ENCODE measurements at regions not wholly inside any gene's neighbourhood (a gene's known extent, or its start where the extent isn't known, plus 50 kb on each side); places are given as distances from the start of the nearest gene placed in this dataset.

DNA sequence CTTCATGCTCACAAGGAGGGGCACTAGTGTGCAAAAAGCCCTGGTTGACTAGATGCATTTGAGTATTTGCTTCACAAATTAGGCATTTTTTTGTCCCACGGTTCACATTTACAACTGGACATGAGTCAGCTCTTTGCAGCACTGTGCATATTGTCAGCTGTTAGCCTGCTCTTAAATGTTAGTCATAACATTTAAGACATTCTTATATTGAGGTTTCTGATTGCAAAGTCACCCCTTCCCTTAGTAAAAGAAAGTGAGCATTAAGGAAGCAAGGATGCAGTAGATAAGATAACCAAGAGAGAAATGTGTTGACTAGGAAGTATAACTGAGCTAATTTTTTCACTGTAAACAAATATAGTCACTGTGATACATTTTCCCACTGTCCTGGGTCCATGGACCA lies 132.6 kb upstream of the CTTNBP2NL start:
- CTCF ChIA-PET = no interaction called here
- Histone ChIP-seq H3K9me1 (ENCODE audit: insufficient read depth, low read length) (no peaks in the 10 kb centered on the region), H3K14ac (replicated peaks; ENCODE audit: low read depth, low read length) (no peak overlapping the region), H4K91ac (ENCODE audit: insufficient read depth, low read depth, low read length) (no peak overlapping the region), H4K5ac (ENCODE audit: low read depth, low read length) (no peak overlapping the region), H3K4ac (ENCODE audit: low read depth, low read length) (no peak overlapping the region), H3K23ac (ENCODE audit: low read depth, low read length) (no peak overlapping the region), H3K36me3 (ENCODE audit: control insufficient read depth, insufficient read depth, low read length) (no peaks in the 10 kb centered on the region), H2BK15ac (ENCODE audit: low read depth, low read length) (no peak overlapping the region), H2AK5ac (ENCODE audit: low read depth, low read length) (no peak overlapping the region), H2AFZ (replicated peaks; ENCODE audit: low read length, poor library complexity) (no peak overlapping the region), H4K20me1 (ENCODE audit: insufficient read depth, low read length) (no peaks in the 10 kb centered on the region), H3K9me3 (ENCODE audit: control insufficient read depth, insufficient read depth, low read length) (no peaks in the 10 kb centered on the region), H3K79me1 (ENCODE audit: low read depth in 1 of 2, low read length in 2 of 2) (no peaks in the 10 kb centered on the region), H3K27me3 (ENCODE audit: control insufficient read depth, insufficient read depth, low read length) (peaks cover 2% of the 10 kb centered on the region), H3K56ac (ENCODE audit: extremely low read depth, insufficient read depth, low read length) (no peak overlapping the region), H3K4me2 (ENCODE audit: low read depth, low read length) (no peak overlapping the region), H2BK20ac (ENCODE audit: low read depth, low read length) (no peak overlapping the region), H4K8ac (ENCODE audit: low read depth in 2 of 2, low read length in 2 of 2) (no peak overlapping the region), H3K4me3 (ENCODE audit: insufficient read depth, low read depth, low read length) (no peak overlapping the region), H2AK9ac (replicated peaks; ENCODE audit: low read depth, low read length, poor library complexity) (no peak overlapping the region), H3K18ac (ENCODE audit: low read depth, low read length) (no peak overlapping the region), H3K4me1 (ENCODE audit: control insufficient read depth, insufficient read depth, low read length) (no peaks in the 10 kb centered on the region; the same call in 1 of the 2 replicates), H2BK5ac (ENCODE audit: low read depth, low read length, poor library complexity, severe bottlenecking) (no peak overlapping the region), H3K27ac (ENCODE audit: insufficient read depth, low read length) (no peak overlapping the region; the same call in 1 of the 2 replicates), H2BK120ac (ENCODE audit: low read depth, low read length) (no peak overlapping the region), H3K9ac (ENCODE audit: low read depth, low read length) (no peak overlapping the region)
- BruUV-seq (replicated peaks) = no TSS peak
- no CpG with 5 or more reads among the region's 1 CpG for WGBS, 2 experiments (ENCODE audit: extremely low coverage in 2 of 2, insufficient read length in 1 of 2)
- dilution Hi-C loops (cut with HindIII; ENCODE audit: low sequenced_read_pairs, unreplicated experiment) = no loop called here
- TF ChIP-seq MAFK (IDR thresholded peaks at IDR 0.05; ENCODE audit: low read depth, low read length) (0 out of 2 replicates have a peak, but pooled peaks have one; percentile 8), RAD21 (IDR thresholded peaks at IDR 0.05; ENCODE audit: low read length) (no peak), NFE2L2 (IDR thresholded peaks at IDR 0.05; ENCODE audit: low read depth, low read length) (peak; percentile 31; the same call in 1 of the 2 replicates)
- peak; percentile 80 for ATAC-seq (ENCODE audit: low read depth)
- in situ Hi-C loops (cut with MboI; ENCODE audit: low sequenced_read_pairs) = no loop called here
- POLR2A ChIA-PET (ENCODE audit: unreplicated experiment) = no interaction called here
- peak; percentile 57 for DNase-seq
- intact Hi-C loops (cut with micrococcal nuclease) = no loop called here
